HG03378 (cell line): ENCODE measurements at regions not wholly inside any gene's neighbourhood (a gene's known extent, or its start where the extent isn't known, plus 50 kb on each side); places are given as distances from the start of the nearest gene placed in this dataset.

Experiments
- ATAC-seq: cut with Tn5 transposase; IDR thresholded peaks from one replicate; pipeline ENCODE4 v1.9.1; 2021; ENCODE audit warnings: mild to moderate bottlenecking, moderate library complexity; ENCODE audit not compliant: unreplicated experiment

DNA sequence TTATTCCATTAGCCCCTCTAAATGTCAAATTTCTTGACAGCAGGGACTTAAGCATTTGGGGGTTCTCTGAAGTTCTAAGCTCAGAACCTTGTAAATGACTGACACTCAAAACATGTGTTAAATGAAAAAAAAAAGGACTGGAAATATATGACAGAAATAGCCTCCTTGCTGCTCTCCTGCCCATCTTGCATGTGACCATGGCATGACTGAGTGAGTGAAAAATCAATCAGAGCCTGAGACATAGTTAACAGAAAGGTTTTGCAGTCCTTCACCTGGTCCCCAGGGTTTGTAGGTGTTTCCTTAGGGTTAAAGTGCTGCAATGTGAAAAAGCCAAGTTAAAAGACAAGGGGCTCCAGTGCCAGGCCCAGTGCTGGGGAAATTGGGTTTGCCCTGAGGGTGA, 168.1 kb downstream of the ZBTB18 start:
- no peak for ATAC-seq

DNA sequence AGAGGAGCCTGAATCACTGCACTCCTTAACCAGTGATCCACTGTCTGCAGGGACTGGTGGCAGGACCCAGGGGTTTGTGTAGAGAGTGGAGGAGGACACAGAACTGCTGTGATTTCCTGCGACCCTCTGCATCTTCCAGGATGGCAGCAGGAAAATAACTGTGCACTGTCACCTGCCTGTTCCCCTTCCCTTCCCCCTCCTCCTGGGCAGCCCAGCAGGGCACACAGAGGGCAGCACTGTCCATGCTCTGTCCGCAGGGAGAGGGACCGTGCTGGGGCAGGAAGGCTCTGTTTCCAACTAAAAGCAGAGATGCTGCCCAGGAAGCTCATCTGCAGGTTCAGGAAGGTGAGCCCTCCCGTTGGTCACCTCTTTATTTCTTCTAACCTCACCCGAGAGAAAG, 168.7 kb downstream of the ZBTB18 start:
- no peak for ATAC-seq

- ATAC-seq = no peak
Observed at GRCh38 chr1:244220410-244220809, 169.3 kb downstream of the ZBTB18 start.

DNA sequence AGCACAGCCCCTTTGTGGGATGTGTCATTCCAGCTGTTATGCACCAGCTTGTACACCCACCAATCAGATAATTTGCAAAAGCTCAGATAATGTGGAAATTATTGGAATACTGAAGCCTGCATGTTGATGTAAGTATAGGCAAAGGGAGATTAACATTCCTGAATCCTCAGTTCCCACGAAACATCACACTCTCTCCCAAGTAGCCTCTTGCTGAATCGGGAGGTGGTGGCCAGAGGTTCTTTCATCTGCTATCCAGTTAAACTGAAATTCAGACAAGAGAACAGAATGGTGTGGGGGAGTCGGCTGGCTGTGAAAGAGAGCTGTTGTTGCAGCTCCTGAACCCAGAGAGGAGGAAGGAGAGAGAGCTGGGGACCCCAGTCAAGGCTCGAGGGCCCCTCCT, 170.9 kb downstream of the ZBTB18 start:
- ATAC-seq = no peak

- no peak for ATAC-seq
Observed at GRCh38 chr1:244224487-244225430, 173.7 kb downstream of the ZBTB18 start.

DNA sequence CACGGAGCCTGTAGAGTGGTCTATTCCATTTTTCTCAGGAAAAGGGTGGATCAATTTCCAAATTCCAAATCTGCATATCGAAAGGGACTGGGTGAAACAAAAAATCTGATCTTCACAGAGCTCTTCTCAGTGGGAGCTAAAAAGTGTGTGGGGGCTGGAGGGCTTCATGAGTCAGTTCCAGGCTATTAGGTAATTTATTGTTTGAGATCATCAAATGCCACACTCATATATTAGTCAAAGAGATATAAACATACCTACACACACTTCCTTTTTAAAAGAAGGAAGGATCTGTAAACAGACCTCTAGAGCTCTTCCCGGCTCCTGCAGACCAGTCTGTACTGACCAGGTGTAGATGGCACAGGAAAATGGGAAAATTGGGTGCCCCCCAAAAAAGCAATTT, 175.4 kb downstream of the ZBTB18 start:
- ATAC-seq = no peak

DNA sequence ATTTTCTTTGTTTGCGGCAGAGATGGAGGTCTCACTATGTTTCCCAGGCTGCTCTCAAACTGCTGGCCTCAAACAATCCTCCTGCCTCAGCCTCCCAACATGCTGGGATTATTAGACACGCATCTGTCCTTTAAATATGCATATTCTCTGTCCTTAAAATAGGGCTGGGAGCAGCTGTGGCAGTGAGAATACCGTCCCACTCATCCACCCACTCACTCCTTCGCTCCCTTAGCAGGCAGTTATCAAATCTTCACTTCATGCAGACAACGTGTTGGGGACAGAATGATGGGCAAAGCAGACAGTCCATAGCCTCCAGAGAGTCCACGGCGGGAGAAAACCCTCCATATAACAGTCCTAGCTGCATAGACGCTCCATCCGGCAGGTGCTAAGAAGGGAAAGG, 179.4 kb downstream of the ZBTB18 start:
- no peak for ATAC-seq

GRCh38 chr1:244231193-244231571, 180.1 kb downstream of the ZBTB18 start:
- no peak for ATAC-seq

GRCh38 chr1:244231572-244232315, 180.7 kb downstream of the ZBTB18 start:
- ATAC-seq = no peak

- ATAC-seq = no peak
Observed at GRCh38 chr1:244234009-244234643, 183.0 kb downstream of the ZBTB18 start.

- no peak for ATAC-seq
Observed at GRCh38 chr1:244235157-244235556, 184.1 kb downstream of the ZBTB18 start.

GRCh38 chr1:244236101-244236500, 185.0 kb downstream of the ZBTB18 start:
- ATAC-seq = no peak

DNA sequence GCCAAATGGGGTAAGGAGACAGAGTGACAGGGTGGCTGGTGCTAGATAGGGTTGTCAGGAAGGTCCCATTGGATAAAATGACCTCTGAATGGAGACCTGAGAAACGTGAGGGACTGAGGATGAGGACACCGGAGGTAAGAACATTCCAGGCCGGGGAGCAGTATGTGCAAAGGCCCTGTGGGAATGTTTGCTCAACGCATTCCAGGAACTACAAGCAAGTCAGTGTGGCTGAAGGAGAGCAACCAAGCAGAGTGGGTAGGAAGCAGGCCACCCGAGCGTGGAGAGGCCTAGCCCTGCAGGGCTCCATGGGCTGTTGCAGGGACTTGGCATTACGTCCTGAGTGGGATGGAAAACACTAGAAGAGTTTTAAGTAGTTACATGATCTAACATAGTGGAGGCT, 185.6 kb downstream of the ZBTB18 start:
- no peak for ATAC-seq

DNA sequence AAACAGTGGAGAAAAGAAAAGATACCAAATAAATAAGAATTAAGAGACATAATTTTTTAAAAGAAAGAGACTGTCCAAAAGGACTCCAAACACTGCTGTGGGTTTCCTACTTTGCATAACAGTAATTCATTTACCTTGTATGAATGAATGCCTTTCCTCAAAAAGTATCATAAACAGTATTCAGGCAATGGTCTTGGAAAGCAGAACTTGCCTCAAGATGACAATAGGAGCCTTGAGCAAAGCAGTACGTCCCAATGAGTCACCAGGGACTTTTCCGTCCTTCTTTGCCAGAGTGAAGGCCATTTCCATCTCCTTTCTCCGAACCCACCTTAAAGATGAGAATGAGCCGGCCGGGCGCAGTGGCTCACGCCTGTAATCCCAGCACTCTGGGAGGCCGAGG, 186.4 kb downstream of the ZBTB18 start:
- ATAC-seq = peak; percentile 47

- peak; percentile 57 for ATAC-seq
Observed at GRCh38 chr1:244239261-244239770, 188.2 kb downstream of the ZBTB18 start.

DNA sequence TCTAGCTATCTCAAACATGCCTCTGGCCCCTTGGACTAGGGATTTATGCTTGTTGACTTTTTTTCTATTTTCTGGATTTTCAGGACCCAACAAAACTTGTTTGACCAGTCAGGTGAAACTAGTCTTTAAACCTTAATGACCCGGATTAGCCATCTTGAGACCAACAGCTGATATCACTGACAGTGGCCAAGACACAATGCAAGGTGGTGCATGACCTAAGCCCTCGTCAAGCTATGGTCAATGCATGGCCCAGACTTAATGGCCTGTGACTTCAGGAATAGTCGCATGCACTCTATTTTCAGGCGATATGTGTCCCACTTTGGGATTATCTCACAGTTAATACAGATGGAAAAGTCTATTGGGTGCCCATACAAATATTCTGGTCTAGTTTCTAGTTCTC, 190.4 kb downstream of the ZBTB18 start:
- no peak for ATAC-seq

GRCh38 chr1:244242446-244242845, 191.4 kb downstream of the ZBTB18 start:
- no peak for ATAC-seq

- ATAC-seq = no peak
Observed at GRCh38 chr1:244246334-244246733, 195.3 kb downstream of the ZBTB18 start.

DNA sequence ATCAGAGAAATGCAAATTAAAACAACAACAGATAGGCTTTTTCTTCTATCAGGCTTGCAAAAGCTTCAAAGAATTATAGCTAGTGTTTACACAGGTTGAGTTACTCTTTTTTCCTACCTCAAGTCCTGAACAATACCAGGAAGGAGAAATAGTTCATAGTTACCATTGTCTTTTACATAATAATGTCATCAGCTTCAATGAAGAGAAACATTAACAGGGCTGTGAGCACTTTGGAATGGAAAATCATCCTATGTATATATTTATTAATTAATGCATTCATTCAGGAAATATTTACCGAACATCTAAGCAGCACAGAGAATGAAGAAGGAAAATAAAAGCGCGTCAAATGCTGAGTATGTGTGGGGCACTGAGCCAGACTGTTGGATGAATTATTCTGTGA, 197.3 kb downstream of the ZBTB18 start:
- no peak for ATAC-seq

DNA sequence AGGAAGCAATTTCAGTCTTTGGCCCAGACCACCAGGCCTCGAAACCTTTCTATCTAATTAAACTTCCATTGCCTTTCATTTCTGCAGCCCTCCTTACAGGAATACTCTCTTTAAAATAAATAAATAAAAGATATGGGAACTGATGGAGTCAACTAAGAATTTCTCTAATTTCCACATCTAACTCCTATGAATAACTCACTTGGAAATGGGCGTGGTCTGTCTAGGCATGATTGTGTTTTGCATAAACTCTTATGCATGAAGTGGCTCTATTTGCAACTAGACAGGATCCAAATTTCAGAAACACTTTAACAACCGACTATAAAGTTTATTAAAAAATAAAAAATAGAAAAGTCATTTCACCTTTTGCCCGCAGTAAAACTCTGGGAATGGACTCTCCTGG, 199.5 kb downstream of the ADSS2 start:
- no peak for ATAC-seq

DNA sequence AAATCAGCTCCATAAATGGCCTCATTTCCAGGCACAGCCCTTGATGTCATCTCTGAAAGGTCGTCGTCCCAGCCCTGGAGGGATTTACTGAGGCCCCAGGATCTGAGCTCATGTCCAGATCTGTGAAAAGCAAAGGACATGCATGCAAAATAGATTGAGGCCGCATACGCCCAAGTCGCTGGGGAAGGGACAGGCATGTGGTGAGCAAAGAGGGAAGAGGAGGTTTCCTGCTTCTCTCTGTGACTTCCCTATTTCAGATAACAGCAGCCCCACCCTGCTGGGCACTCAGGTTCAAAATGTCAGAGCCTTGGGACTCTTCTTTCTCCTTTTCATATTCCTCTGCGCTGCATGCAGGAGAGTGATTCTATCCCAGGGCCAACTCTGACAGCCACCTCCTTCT, 197.2 kb downstream of the ADSS2 start:
- ATAC-seq = peak; percentile 69
